NCI-H748 (cell line): ENCODE measurements at regions not wholly inside any gene's neighbourhood (a gene's known extent, or its start where the extent isn't known, plus 50 kb on each side); places are given as distances from the start of the nearest gene placed in this dataset.

Experiments
- DNase-seq: peaks from one replicate; lab custom pipeline; 2025; ENCODE audit not compliant: unreplicated experiment; lab: John Stamatoyannopoulos, UW

DNA sequence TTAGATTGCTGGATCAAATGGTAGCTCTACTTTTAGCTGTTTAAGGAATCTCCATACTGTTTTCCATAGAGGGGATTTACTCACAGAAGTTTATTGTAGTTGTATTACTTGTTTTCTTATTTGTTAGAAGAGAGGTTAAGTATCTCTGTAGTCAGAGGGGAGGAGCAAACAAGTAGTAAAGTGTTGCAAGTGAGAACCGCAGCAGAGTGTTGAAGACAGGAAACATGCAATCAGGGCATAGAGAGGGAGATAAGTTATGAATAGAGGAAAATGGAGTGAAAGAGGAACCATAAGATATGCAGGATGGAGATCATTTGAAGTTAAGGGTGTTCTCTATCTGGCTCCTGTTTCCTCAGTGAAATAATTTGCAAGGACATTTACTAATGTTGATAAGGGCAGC, 331.4 kb upstream of the TMEM229A start:
- no peak for DNase-seq

DNA sequence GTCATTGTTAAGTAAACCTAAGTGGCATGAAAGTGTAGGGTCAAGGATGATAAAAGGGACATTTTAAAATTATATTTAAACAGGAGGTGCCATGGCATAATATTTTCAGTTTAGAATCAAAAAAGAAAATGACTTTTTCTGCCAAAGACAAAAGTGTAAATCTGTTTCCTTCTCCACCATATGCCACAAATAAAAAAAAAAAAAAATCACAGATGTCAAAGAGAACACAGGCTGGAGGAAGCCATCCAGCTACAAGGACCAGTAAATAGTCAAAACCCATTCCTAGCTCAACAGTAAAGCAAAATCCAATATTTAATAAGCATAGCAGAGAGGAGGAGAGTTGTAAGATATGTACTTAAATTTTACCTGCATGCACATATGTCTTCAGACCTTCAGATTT, 321.3 kb upstream of the TMEM229A start:
- DNase-seq: no peak

GRCh38 chr7:124351950-124352349, 319.1 kb upstream of the TMEM229A start:
- no peak for DNase-seq

DNA sequence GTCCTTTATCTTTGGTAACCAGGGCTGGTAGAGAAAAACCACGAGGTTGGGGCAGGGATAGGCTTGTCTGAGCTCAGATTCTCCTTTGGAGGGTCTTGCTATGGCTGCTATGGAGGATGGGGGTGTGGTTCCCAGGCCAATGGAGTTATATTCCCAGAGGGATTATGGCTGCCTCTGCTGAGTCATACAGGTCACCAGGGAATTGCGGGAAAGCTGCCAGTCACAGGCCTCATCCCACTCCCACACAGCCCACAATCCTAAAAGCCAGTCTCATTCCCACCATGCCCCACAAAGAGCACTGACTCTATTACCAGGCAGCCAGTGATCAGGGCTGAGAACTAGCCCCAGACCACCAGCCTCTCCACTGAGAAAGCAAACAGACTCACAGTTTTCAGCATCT, 316.6 kb upstream of the TMEM229A start:
- DNase-seq: no peak

DNA sequence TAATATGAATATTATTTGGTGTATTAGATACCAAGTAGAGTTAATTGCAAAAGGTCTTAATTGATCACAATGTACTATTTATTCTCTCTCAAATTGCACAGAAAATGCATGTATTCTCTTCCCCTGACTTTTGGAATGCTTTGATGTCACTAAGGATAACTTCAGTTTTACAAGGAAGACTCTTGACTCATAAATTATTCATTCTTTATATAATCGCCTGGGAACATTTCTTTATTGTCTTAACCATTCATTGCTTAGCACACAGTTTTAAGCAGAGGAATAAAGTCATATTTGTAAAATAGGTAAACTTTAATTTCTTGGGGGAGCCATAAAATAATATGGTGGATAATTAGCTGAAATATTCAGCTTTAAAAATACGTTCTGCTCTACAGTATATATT, 306.0 kb upstream of the TMEM229A start:
- no peak for DNase-seq

- no peak for DNase-seq
Observed at GRCh38 chr7:124330731-124331407, 298.0 kb upstream of the TMEM229A start.

- DNase-seq: no peak
Observed at GRCh38 chr7:124328774-124329173, 295.9 kb upstream of the TMEM229A start.

DNA sequence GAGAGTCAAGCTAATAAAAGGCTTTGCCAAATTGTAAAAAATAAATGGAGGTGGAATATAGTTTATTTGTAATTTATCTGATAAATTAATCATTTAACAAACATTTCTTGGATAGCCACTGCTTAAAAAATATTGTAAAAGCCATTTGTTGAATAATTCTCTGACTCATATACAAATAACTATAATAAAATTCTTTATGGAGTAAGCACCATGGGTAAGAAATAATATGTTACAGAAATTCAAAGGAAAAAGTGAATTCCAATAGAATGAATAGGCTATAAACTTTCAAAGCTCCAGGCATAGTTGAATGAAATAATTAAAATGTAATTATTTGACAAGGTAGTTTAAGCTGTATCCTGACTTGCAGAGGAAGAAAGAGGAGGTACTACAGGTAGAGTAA, 291.4 kb upstream of the TMEM229A start:
- DNase-seq: no peak

GRCh38 chr7:124323597-124323996, 290.7 kb upstream of the TMEM229A start:
- DNase-seq: no peak

- DNase-seq: no peak
Observed at GRCh38 chr7:124322561-124322960, 289.7 kb upstream of the TMEM229A start.

DNA sequence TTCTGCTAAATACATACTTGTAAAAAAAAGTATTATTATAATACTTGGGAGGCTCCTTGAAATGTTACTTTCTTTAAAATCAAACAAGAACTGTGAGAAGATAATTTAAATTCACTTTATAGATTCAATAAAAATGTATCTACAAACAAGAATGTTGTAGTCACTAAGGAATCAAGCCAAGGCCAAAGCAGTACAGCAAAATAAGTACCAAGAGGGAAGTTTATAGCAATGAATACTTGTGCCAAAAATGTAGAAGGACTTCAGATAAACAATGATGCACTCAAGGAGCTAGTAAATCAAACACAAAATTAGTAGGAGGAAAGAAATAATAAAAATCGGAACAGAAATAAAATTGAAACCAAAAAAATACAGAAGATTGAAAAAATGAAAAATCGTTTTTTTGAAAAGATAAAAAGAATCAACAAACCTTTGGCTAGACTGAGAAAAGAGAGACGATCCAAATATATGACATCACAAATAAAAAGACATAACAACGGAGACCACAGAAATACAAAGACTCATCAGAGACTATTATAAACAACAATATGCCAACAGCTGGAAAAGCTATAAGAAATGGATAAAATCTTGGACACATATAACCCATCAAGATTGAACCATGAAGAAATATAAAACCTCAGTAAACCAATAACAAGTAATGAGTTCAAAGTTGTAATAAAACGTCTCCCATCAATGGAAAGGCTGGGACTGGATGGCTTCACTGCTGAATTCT, 286.0 kb upstream of the TMEM229A start:
- DNase-seq: no peak

DNA sequence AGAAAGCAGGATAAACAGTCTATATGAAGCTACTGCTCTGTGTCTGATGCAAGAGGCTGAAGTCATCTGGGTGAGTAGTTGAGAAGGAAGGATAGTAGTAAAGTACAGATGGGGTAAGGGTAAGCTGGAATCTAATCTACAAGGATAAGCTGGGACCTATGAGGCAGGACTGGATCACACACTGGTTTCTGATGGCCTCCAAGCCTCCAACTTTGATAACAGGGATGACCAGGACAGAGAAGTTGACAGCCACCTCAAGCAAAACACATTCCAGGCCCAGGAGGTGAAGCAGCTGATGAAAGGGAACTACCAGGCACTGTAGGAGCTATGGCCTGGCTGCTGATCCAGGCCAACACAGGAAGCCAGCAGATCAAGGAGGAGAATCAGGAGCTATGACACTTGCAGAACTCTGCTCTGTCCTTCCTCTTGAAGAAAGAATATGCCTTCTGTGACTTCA, 278.1 kb upstream of the TMEM229A start:
- DNase-seq: no peak

GRCh38 chr7:124308384-124308783, 275.5 kb upstream of the TMEM229A start:
- DNase-seq: peak; percentile 5

- DNase-seq: no peak
Observed at GRCh38 chr7:124295289-124295688, 262.4 kb upstream of the TMEM229A start.

- DNase-seq: no peak
Observed at GRCh38 chr7:124284937-124285336, 252.1 kb upstream of the TMEM229A start.

DNA sequence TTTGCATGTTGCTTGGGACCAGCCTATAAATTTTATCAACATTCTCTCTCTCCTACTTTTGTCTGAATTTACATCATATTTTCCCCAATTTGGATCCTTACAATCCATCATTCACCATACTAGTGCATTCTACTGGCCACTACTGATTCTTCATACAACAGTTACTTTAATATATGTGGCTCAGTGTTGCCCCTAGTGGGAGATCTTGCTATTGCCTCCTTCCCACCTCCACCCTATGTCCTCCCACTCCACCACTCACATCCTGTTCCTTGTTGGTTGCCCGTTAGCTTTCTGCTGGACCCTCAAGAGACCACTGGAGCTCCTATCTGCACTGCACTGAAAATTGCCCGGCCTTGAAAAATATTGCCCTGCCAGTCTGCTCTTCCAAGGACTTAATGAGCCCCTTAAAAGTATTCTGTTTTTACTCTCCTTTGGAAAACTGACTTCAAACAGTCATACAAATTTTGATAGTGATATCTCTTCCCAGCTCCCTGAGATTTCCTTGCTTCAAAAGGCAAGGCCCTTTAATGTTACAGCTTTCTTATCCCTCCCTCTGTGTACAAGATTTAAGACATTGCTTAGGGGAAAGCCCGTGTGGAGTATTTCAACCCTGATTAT, 243.2 kb upstream of the TMEM229A start:
- DNase-seq: peak; percentile 13

DNA sequence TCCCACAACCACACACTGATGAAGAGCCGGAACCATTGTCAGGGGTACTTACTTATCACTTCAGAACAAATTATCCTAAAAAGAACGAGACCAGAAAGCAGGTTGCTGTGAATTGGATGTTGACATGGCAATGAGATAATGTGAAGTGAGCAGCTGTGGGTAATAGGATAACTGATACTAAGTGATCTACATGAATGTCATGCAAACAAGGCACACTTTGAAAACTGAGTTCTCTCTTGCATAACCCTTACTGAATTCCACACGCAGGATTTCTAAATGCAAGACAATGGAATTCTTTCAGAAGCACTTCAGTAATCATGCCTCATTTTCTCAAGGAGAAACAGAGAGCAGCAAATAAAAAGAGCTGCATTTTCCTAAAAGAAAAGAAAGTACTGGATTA, 242.5 kb upstream of the TMEM229A start:
- DNase-seq: peak; percentile 67

DNA sequence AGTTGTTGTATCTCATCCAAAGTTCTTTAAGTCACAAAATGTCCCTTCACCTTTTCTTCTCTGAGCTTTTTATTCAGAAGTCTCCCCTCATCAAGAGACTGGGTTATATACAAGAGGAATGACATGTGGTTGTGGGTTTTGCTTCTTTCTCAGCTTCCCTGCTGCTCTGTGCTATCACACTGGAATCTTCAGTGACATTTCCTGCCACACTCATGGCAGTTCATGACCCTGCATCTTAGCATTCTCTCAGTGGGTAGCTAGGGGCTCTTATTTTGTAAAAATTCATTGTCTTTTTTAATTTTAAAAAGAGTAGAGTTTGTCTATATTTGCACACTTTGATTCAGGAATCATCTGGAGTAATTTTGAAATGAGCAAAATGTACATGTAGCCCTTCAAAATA, 236.9 kb upstream of the TMEM229A start:
- DNase-seq: no peak

- DNase-seq: no peak
Observed at GRCh38 chr7:124267154-124267553, 234.3 kb upstream of the TMEM229A start.

DNA sequence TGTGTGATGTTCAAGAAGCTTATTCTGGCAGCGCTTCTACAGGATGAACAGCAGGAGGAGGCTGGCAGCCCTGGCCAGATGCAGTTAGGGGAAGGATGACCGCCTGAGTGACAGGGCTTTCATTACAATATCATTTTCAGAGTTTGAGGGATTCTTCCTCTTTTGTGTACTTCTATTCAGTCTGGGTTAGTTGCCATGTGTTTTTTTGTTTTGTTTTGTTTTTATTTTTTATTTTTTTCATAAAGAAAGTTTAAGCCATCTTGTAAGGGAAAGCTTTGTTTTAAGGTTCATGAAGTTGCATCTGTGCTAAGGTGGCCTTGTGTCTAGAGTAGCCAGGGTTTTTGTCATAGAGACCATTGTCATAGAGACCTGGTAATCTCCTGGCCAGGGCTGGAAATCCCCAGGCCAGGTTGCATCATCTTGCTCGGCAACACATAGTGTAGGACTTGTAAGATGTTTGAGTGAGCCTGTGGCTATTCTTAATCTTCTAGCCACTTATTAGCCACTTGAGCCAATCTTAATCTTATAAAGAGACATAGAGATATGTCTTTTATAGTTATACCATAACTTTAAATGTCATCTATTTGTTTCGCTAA, 230.5 kb upstream of the TMEM229A start:
- peak; percentile 1 for DNase-seq

GRCh38 chr7:124261710-124262109, 228.8 kb upstream of the TMEM229A start:
- DNase-seq: no peak
